Activated naive CD8-positive, alpha-beta T cell treated with anti-CD3 and anti-CD28 coated beads, Interleukin-2, amount 50 U/mL, for 24 hours (primary cell): ENCODE measurements at regions not wholly inside any gene's neighbourhood (a gene's known extent, or its start where the extent isn't known, plus 50 kb on each side); places are given as distances from the start of the nearest gene placed in this dataset.

Experiments used
- ATAC-seq: fragments of 150-1000 bp; cut with Tn5 transposase; one replicate; pipeline ENCODE4 v1.10.0; 2021
- DNase-seq: peaks from one replicate; pipeline ENCODE4 v3.0.0; 2021
- H3K27ac Mint-ChIP-seq: one replicate; pipeline ENCODE4 v1.8.0; 2021; ENCODE audit warnings: mild to moderate bottlenecking, mixed read lengths
- H3K27me3 Mint-ChIP-seq: one replicate; pipeline ENCODE4 v1.8.0; 2021; ENCODE audit warnings: mixed read lengths
- H3K36me3 Mint-ChIP-seq: one replicate; pipeline ENCODE4 v1.8.0; 2021; ENCODE audit warnings: low read depth, mixed read lengths
- H3K4me1 Mint-ChIP-seq: one replicate; pipeline ENCODE4 v1.8.0; 2021; ENCODE audit warnings: mixed read lengths
- H3K4me3 Mint-ChIP-seq: one replicate; pipeline ENCODE4 v1.8.0; 2021; ENCODE audit warnings: mild to moderate bottlenecking, moderate library complexity, mixed read lengths
- H3K9me3 Mint-ChIP-seq: one replicate; pipeline ENCODE4 v1.8.0; 2021; ENCODE audit warnings: mixed read lengths

DNA sequence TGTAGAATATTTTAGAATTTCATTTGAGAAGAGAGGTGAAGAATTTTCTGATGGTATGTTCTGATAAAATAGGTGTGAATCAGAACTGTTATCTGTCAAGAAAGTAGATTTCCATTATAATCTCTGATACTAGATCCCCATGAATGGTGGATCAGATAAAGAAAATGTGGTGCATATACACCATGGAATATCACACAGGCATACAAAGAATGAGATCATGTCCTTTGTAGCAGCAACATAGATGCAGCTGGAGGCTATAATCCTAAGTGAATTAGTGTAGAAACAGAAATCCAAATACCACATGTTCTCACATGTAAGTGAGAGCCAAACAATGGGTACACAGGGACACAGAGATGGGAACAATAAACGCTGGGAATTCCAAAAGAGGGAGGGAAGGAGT is 372.0 kb upstream of the ATP2B1 start:
- H3K27ac Mint-ChIP-seq: no peak overlapping the region
- H3K4me1 Mint-ChIP-seq: peaks cover 28% of the 10 kb centered on the region
- no peak overlapping the region for H3K4me3 Mint-ChIP-seq
- H3K9me3 Mint-ChIP-seq: no peaks in the 10 kb centered on the region
- H3K27me3 Mint-ChIP-seq: peaks cover 2% of the 10 kb centered on the region
- no peak for DNase-seq
- no peak for ATAC-seq
- no peaks in the 10 kb centered on the region for H3K36me3 Mint-ChIP-seq

DNA sequence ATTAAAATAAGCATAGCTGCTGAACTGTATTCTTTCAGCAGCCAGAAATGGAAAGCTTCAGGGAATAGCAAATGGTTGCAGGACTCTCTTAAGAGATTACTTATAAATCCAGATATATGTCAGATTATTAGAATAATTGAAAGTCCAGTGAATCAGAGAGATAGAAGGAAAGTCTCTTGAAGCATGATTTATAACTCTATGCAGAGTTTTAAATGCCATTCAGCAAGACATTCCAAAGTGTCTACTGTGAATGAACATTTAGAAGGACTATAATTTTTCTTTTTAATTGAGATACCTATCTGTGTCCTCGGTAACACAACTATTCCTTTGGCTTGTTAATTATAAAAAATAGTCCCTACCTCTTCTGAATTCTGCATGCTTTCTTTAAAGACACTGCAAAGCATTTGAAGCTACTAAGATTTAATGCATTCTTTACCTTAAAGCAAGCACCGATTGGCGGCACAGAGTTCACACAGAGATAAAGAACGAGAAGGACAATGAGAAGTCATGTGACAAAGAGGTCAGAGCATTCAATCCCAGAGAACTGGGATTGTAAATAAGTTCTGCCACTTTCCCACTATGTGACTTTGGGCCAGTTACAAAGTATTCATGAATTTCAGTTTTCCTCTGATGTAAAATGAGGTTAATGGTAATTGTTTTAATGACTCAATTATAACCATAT is 371.0 kb upstream of the ATP2B1 start:
- Mint-ChIP-seq H3K4me3 (no peak overlapping the region), H3K36me3 (no peaks in the 10 kb centered on the region), H3K27me3 (peaks cover 2% of the 10 kb centered on the region), H3K9me3 (no peaks in the 10 kb centered on the region), H3K27ac (no peak overlapping the region), H3K4me1 (peaks cover 30% of the 10 kb centered on the region)
- DNase-seq (no peak), ATAC-seq (no peak)

DNA sequence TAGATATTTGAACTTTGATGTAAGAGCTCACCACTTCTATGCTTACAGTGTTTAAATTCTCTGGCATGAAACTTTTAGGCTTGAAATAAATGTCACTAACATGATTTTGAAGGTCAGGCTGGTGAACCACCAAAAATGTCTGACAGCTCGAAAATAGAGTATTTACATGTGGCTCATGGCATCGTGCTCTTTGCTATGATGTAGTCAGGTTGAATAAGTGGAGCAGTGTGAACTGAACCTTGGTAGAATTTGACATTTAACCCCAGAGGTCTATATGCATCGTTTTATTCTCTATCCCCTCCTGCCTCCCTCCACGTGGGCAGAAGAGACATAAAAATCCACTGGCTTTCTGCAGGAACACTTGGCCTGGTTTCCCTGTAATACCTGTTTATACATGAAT is 369.7 kb upstream of the ATP2B1 start:
- DNase-seq: no peak
- Mint-ChIP-seq H3K4me1 (peaks cover 30% of the 10 kb centered on the region), H3K36me3 (no peaks in the 10 kb centered on the region), H3K27ac (no peak overlapping the region), H3K27me3 (peaks cover 4% of the 10 kb centered on the region), H3K9me3 (no peaks in the 10 kb centered on the region), H3K4me3 (no peak overlapping the region)
- peak; percentile 75 for ATAC-seq

DNA sequence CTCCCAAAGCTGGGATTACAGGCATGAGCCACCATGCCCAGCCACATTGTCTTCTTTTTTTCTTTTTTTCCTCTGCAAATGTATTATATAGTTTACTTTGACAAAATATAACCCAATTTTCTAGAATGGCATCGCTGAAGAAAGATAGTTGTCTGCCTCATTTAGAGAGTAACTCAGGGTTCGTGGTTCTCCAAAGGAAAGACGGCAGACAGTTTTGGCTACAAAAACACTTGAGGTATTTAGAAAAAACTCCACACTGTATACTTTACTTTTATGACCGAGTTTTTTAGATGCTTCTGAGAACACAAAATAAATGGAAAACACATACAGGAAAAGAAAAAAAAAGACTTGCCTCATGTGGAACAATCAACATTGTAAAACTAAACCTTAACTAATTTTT is 369.1 kb upstream of the ATP2B1 start:
- no peak for DNase-seq
- no peak overlapping the region for H3K27ac Mint-ChIP-seq
- H3K4me1 Mint-ChIP-seq: peaks cover 30% of the 10 kb centered on the region
- peaks cover 5% of the 10 kb centered on the region for H3K27me3 Mint-ChIP-seq
- no peak for ATAC-seq
- H3K36me3 Mint-ChIP-seq: no peaks in the 10 kb centered on the region
- no peaks in the 10 kb centered on the region for H3K9me3 Mint-ChIP-seq
- no peak overlapping the region for H3K4me3 Mint-ChIP-seq

DNA sequence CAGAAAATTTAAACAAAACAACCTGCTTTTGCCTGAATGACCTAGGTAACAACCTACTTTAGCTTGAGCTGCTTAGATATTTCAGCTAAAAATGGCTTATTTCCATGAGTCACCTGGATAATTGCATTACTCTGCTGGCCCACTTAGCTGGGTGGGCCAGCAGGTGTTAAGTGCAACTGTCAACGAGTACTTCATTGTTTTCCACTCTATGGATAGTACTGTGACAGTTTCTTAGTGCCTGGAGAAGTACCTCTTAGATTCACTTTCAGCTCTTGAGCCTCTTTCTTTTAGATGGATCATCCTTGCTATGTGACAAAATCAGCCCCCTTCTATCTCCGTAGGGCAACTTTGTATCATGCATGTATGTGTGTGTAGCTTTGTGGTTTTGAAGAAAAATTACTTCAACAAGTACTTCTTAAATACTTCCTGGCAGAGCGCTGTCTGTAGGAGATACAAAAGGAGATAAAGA is 368.2 kb upstream of the ATP2B1 start:
- no peak for DNase-seq
- Mint-ChIP-seq H3K4me1 (peaks cover 30% of the 10 kb centered on the region), H3K4me3 (no peak overlapping the region), H3K27ac (peak overlapping the region; percentile 63), H3K27me3 (peaks cover 5% of the 10 kb centered on the region), H3K36me3 (no peaks in the 10 kb centered on the region), H3K9me3 (no peaks in the 10 kb centered on the region)
- ATAC-seq: peak; percentile 67

DNA sequence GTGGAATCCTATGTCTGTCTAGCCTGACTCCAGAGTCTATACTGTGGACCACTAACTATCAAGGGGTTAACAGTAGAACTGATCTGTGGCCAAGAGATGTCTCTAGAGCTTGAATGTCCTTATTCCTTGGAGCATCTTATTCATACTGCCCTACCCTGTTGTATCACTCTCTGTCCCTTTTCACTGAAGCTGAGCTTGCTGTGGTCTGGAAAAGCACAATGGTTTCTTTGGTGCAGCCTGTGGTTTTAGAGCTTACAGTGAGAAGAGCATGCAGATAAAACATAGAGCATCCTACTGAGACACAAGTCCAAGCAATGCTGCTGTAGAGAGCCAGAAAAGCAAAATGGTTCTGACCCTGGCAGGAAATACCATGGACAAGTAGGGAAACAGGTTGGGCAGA is 367.0 kb upstream of the ATP2B1 start:
- peak overlapping the region; percentile 38 for H3K27ac Mint-ChIP-seq
- DNase-seq: no peak
- no peaks in the 10 kb centered on the region for H3K36me3 Mint-ChIP-seq
- no peaks in the 10 kb centered on the region for H3K9me3 Mint-ChIP-seq
- H3K27me3 Mint-ChIP-seq: peaks cover 5% of the 10 kb centered on the region
- H3K4me3 Mint-ChIP-seq: no peak overlapping the region
- peaks cover 30% of the 10 kb centered on the region for H3K4me1 Mint-ChIP-seq
- ATAC-seq: peak; percentile 52

DNA sequence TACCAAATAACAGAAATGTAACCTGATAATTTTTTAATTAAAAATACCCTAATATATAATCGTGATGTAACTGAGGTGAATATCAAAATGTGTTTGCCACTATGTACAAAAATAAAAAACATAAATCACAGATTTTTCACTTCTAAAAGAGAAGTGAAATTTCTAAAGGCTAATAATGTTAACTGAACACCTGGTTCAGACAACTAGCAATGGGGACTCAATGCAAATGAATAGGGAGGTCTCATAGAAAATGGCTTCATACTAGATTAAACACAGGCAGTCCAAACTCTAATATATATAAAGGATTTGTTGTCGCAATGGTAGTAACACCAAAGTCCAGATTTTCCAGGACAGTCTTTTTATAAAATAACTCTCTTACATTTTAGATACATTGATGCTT is 365.4 kb upstream of the ATP2B1 start:
- Mint-ChIP-seq H3K27me3 (peaks cover 8% of the 10 kb centered on the region), H3K27ac (no peak overlapping the region), H3K36me3 (no peaks in the 10 kb centered on the region), H3K9me3 (no peaks in the 10 kb centered on the region), H3K4me1 (peaks cover 30% of the 10 kb centered on the region), H3K4me3 (no peak overlapping the region)
- no peak for DNase-seq
- no peak for ATAC-seq

DNA sequence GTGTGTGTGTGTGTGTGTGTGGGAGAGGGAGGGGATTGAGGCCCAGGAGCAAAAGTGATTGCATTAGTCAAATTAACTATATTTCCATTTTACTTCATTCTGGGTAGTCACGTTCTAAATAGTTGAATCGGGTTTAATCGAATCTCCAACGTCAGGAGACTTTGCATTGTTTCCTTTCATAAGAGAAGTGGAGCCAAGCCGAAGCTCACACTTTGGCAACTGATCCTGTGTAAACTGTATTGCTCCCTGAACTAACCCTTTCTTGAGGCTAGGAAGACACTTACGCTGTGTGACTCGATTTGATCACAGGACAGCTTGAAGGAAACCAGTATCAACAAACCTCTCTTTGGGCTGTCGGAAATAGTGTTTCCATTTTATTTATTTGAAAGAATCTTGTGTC is 363.4 kb upstream of the ATP2B1 start:
- DNase-seq: no peak
- no peak for ATAC-seq
- Mint-ChIP-seq H3K4me3 (no peak overlapping the region), H3K27ac (no peak overlapping the region), H3K4me1 (peaks cover 12% of the 10 kb centered on the region), H3K27me3 (peaks cover 5% of the 10 kb centered on the region), H3K9me3 (no peaks in the 10 kb centered on the region), H3K36me3 (no peaks in the 10 kb centered on the region)

DNA sequence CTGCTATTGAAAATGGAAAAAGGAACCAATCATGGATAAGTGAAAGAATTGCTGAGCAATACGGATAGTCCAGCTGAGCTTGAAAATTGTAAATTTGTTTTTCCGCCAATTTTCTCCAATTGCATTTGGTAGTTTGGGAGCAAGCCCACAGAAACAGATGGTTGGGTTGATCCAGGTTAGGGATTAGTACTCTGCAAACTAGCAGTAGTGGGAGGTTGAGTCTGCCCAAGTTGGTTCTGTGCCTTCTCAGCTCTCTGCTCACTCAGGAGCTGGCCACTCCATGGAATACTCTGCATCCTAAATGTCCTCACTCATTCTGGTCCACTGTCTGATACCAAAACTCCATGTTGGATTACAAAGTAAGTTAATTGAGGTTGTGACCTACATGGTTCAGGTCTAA is 361.1 kb upstream of the ATP2B1 start:
- no peak overlapping the region for H3K4me3 Mint-ChIP-seq
- ATAC-seq: no peak
- H3K36me3 Mint-ChIP-seq: no peaks in the 10 kb centered on the region
- DNase-seq: no peak
- H3K4me1 Mint-ChIP-seq: peaks cover 2% of the 10 kb centered on the region
- H3K9me3 Mint-ChIP-seq: no peaks in the 10 kb centered on the region
- no peak overlapping the region for H3K27ac Mint-ChIP-seq
- peaks cover 5% of the 10 kb centered on the region for H3K27me3 Mint-ChIP-seq

DNA sequence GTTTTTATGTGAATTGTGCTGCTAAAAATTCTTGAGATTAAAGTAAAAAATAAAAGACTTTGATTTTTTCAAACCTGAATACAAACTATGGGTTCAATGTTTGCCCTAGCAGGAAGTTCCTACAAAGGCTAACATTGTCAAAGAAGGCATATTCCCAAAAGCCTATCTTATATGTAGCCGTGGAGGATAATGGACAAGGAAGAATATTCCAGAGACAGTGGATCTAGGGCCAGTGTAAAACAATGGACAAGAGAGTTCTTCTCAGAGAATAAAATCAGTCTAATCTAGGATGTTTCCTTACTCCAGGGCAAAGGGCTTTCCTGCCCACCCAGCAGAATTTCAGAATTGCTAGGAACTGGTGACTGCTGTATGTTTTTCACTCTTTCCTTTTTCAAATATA is 359.2 kb upstream of the ATP2B1 start:
- H3K27me3 Mint-ChIP-seq: peaks cover 2% of the 10 kb centered on the region
- H3K9me3 Mint-ChIP-seq: no peaks in the 10 kb centered on the region
- H3K4me3 Mint-ChIP-seq: no peak overlapping the region
- H3K36me3 Mint-ChIP-seq: no peaks in the 10 kb centered on the region
- ATAC-seq (no peak), DNase-seq (no peak)
- H3K27ac Mint-ChIP-seq: no peak overlapping the region
- peaks cover 2% of the 10 kb centered on the region for H3K4me1 Mint-ChIP-seq

DNA sequence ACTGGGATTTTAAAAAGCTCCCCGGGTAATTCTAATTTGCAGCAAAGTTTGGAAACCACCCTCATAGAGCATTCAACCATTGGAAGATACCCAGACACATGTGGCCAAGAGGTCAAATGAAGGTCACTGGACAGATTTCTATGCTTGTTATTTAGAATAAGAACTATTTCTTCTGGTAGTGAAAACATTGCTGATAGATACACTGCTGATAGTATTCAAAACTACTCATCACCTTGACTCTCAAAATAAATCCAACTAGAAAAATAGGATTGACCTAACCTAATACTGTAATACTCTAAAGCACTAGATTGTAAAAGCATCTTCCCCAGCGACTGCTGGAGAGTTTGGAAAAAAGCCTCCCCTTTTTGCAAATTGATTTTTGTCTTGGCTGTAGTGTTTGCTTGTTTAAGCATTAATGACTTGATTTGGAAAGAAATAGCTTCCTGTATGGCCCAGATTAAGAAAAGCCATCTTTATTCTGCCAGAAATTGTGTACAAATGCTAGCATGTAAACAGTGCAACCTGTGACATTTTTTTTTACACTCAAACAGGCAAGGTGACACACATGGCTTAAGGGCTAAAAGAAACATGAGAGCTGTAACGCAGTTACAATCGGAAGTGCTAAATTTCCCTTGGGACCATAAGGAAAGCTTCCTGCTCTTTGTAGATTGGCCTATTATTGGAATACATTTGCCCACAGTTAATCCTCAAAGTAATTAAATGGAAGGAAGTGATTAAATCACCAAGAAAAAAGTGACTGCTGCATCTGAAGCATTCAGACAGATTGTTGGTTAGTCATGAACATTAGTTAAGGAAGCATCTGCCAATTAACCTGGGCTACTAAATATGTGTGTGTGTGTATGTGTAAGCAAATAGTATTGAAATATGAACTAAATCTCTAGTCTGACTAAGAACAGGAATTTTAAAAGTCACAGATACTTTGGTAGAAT is 356.5 kb upstream of the ATP2B1 start:
- Mint-ChIP-seq H3K27me3 (peaks cover 1% of the 10 kb centered on the region), H3K4me3 (no peak overlapping the region), H3K27ac (no peak overlapping the region), H3K4me1 (peaks cover 2% of the 10 kb centered on the region), H3K36me3 (no peaks in the 10 kb centered on the region), H3K9me3 (no peaks in the 10 kb centered on the region)
- no peak for DNase-seq
- no peak for ATAC-seq

DNA sequence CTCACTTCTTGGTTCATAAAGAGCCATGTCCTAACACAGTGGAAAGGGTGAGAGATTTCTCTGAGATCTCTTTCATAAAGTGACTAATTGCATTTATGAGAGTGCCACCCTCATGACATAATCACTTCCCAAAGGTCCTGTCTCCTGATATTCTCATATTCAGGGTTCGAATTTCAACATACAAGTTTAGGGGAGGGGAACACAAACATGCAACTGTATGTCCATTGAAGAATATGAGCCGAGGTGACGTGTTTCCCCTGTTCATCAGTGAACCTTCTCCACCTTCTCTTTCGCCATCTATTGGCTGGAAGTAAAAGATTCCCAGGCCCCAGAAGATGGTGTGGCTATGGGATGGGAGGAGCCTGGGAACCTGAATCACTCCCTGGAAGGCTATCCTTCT is 354.2 kb upstream of the ATP2B1 start:
- H3K4me3 Mint-ChIP-seq: no peak overlapping the region
- no peak overlapping the region for H3K27ac Mint-ChIP-seq
- DNase-seq (no peak), ATAC-seq (no peak)
- peaks cover 2% of the 10 kb centered on the region for H3K4me1 Mint-ChIP-seq
- H3K27me3 Mint-ChIP-seq: no peaks in the 10 kb centered on the region
- H3K9me3 Mint-ChIP-seq: no peaks in the 10 kb centered on the region
- no peaks in the 10 kb centered on the region for H3K36me3 Mint-ChIP-seq

DNA sequence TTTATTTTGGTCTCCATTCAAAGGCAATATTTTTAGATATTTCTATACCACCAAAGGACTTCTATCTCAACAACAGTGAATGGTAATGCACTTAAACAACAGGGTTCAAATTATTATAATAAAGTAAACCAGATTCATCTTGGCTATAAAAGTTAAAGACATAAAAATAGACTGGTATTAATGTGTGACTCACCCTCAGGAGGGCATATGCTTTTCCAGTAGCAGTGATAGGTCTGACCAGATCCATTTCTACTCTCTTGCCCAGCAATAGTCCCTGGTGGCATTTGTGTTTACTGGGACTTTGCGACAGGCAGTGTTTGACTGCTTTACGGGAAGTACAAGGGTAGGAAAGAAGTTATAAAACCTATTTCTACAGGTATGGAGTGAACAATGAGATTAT is 353.2 kb upstream of the ATP2B1 start:
- DNase-seq (no peak), ATAC-seq (no peak)
- Mint-ChIP-seq H3K36me3 (no peaks in the 10 kb centered on the region), H3K27ac (no peak overlapping the region), H3K4me3 (no peak overlapping the region), H3K9me3 (no peaks in the 10 kb centered on the region), H3K27me3 (no peaks in the 10 kb centered on the region), H3K4me1 (peaks cover 2% of the 10 kb centered on the region)

DNA sequence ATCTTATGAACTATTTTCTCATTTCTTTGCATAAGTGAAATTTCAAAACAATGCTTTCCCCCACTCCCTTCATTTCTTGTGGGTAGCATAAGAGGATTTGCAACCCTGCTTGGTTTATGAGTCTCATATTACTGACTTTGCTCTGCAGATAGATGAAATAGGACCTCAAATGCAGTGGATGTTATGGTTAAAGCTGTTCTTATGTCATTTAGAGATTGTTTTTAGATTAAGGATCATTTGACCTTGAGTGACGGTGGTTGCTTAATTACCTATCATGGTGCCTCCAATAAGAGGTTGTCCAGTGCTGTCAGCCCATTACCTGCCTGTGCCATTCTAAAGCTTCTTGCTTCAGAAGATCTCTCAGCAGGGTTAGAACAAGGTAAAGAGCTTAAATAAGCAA is 351.4 kb upstream of the ATP2B1 start:
- Mint-ChIP-seq H3K27me3 (no peaks in the 10 kb centered on the region), H3K4me3 (no peak overlapping the region), H3K27ac (no peak overlapping the region), H3K36me3 (no peaks in the 10 kb centered on the region), H3K4me1 (no peaks in the 10 kb centered on the region), H3K9me3 (no peaks in the 10 kb centered on the region)
- ATAC-seq: no peak
- no peak for DNase-seq

DNA sequence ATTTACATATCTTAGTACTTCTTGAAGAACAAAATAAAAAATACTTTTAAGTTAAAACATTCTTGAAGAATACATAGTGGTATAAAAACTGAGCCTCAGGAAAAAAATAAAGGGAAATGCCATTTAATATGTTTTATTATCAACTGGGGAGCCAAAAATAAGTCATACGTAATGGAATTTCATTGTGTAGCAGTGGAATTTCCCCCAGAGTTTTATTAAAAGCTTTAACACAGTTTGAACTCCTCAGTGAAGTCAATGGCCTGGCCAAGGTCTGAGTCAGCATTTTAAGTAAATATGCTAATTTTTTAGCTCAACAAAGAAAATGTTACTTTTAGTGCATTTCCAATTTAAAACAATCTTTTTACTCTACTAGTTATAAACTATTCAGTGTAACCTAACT is 350.1 kb upstream of the ATP2B1 start:
- Mint-ChIP-seq H3K4me1 (no peaks in the 10 kb centered on the region), H3K27me3 (no peaks in the 10 kb centered on the region), H3K27ac (no peak overlapping the region), H3K4me3 (no peak overlapping the region), H3K36me3 (no peaks in the 10 kb centered on the region), H3K9me3 (no peaks in the 10 kb centered on the region)
- ATAC-seq (no peak), DNase-seq (no peak)
